Tibial artery (tissue), 4 donors: ENCODE measurements at regions not wholly inside any gene's neighbourhood (a gene's known extent, or its start where the extent isn't known, plus 50 kb on each side); places are given as distances from the start of the nearest gene placed in this dataset.

Source experiments
- DNase-seq, 2 donors: peaks; one replicate each; pipeline ENCODE4 v3.0.0-alpha.2; 2019
- H3K27ac ChIP-seq, 2 donors: fragments of 200-600 bp; sonication (generic) in 1 of 2; 1 replicate in 1 of 2; 2 replicates in 1 of 2; pipeline ENCODE4 v1.5.1; 2018 to 2019; ENCODE audit warnings: mild to moderate bottlenecking in 1 of 2
- H3K27me3 ChIP-seq, 2 donors: fragments of 200-600 bp; sonication (generic) in 1 of 2; one replicate each; pipeline versions ENCODE4 v1.5.1 to v1.6.0; 2016 to 2019
- H3K36me3 ChIP-seq, 3 donors: fragments of 200-600 bp; sonication (generic) in 2 of 3; one replicate each; pipeline ENCODE4 v1.5.1; 2016 to 2019; ENCODE audit warnings: mild to moderate bottlenecking in 2 of 3
- H3K4me1 ChIP-seq, 4 donors: fragments of 200-600 bp; sonication (generic) in 2 of 4; 1 replicate in 3 of 4; 2 replicates in 1 of 4; pipeline ENCODE4 v1.5.1; 2016 to 2019
- H3K4me3 ChIP-seq, 2 donors: fragments of 200-600 bp; sonication (generic) in 1 of 2; 1 replicate in 1 of 2; 2 replicates in 1 of 2; pipeline ENCODE4 v1.5.1; 2018 to 2019; ENCODE audit warnings: mild to moderate bottlenecking in 2 of 2
- H3K9me3 ChIP-seq, 3 donors: fragments of 200-600 bp; sonication (generic) in 1 of 3; one replicate each; pipeline ENCODE4 v1.5.1; 2016 to 2019
- CTCF ChIP-seq, 2 experiments: fragments of 200-600 bp in 1 of 2; fragments of 450-650 bp in 1 of 2; IDR thresholded peaks; one replicate each; pipeline ENCODE4 v1.5.1; 2017 to 2019; ENCODE audit warnings: antibody characterized with exemption in 2 of 2, mild to moderate bottlenecking in 1 of 2, moderate library complexity in 1 of 2
- intact Hi-C: fragments of 100-400 bp; cut with DNase I; formaldehyde crosslinking; loops from one replicate; pipeline ENCODE4 v1.15.0; 2023; ENCODE audit warnings: low total_unique reads

DNA sequence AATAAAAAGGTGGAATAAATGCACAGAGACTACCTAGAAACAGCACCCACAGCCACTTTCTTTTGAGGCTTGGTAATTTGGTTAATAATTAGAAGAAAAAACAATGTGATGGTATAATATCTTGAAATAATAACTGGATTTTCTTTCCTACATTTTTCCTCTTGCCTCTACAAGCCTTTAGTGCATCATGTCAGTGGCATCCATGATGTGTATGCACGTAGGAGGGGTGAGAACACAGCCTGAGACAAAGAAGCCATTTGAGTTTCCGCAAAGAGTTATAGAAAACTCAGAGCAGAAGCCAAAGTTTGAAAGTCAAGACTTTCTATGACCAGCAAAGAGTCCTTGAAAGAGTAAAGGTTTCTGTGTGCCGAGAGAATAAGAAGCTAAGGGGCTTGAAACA lies 461.3 kb downstream of the BCOR start:
- H3K27ac ChIP-seq, result no peak overlapping the region
- H3K27me3 ChIP-seq, result no peaks in the 10 kb centered on the region
- no peak overlapping the region for H3K4me3 ChIP-seq
- no peak for TF ChIP-seq CTCF (IDR thresholded peaks at IDR 0.05)
- no peaks in the 10 kb centered on the region for H3K36me3 ChIP-seq
- H3K9me3 ChIP-seq, result no peaks in the 10 kb centered on the region
- DNase-seq, result no peak
- no peaks in the 10 kb centered on the region for H3K4me1 ChIP-seq
- intact Hi-C loops, result no loop called here

- TF ChIP-seq CTCF (IDR thresholded peaks at IDR 0.05), result no peak
- H3K27me3 ChIP-seq, result no peaks in the 10 kb centered on the region
- no peak overlapping the region for H3K4me3 ChIP-seq
- intact Hi-C loops, result no loop called here
- H3K36me3 ChIP-seq, result no peaks in the 10 kb centered on the region
- peaks cover 0 to 15% (median 0%) of the 10 kb centered on the region in 4 donors for H3K4me1 ChIP-seq
- no peak for DNase-seq
- H3K9me3 ChIP-seq, result no peaks in the 10 kb centered on the region
- H3K27ac ChIP-seq, result no peak overlapping the region
Measured at GRCh38 chrX:39638526-39638925, 459.2 kb downstream of the BCOR start.

- intact Hi-C loops, result no loop called here
- DNase-seq, result no peak
- Histone ChIP-seq H3K27me3 (no peaks in the 10 kb centered on the region), H3K4me3 (no peak overlapping the region), H3K4me1 (peaks cover 0 to 22% (median 1%) of the 10 kb centered on the region in 4 donors), H3K36me3 (no peaks in the 10 kb centered on the region), H3K27ac (no peak overlapping the region), H3K9me3 (no peaks in the 10 kb centered on the region)
- no peak for TF ChIP-seq CTCF (IDR thresholded peaks at IDR 0.05)
Measured at GRCh38 chrX:39639871-39640270, 457.9 kb downstream of the BCOR start.

DNA sequence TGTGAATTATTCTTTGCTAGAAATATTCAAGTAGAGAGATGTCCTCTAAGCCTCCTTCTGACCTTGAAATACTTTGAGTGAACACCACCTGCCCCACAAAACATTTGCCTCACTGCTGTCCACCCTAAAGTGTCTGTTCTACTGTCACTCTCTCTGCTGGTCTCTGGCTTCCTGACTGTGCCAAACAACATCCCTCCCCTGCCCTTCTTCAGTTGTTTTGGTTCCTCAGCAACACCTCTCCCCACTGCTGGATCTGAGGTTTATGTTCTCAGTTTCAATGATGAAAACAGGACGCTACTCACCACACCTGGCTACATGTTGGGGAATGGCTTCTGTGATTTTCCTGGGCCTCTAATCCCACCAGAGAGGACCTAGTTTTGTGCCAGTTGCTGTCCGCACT lies 456.9 kb downstream of the BCOR start:
- intact Hi-C loops, result no loop called here
- H3K4me1 ChIP-seq, result peaks cover 0 to 30% (median 1%) of the 10 kb centered on the region in 4 donors
- no peak overlapping the region for H3K4me3 ChIP-seq
- no peak overlapping the region for H3K27ac ChIP-seq
- DNase-seq, result no peak
- no peaks in the 10 kb centered on the region for H3K27me3 ChIP-seq
- no peak for TF ChIP-seq CTCF (IDR thresholded peaks at IDR 0.05)
- H3K9me3 ChIP-seq, result no peaks in the 10 kb centered on the region
- H3K36me3 ChIP-seq, result no peaks in the 10 kb centered on the region

- TF ChIP-seq CTCF (IDR thresholded peaks at IDR 0.05), result no peak
- peaks cover 0 to 32% (median 1%) of the 10 kb centered on the region in 4 donors for H3K4me1 ChIP-seq
- no peaks in the 10 kb centered on the region for H3K36me3 ChIP-seq
- DNase-seq, result no peak
- H3K9me3 ChIP-seq, result peaks cover 0 to 5% (median 0%) of the 10 kb centered on the region in 3 donors
- intact Hi-C loops, result no loop called here
- no peaks in the 10 kb centered on the region for H3K27me3 ChIP-seq
- peak overlapping the region in 1 of 2 donors; percentile 22 for H3K27ac ChIP-seq
- no peak overlapping the region for H3K4me3 ChIP-seq
Measured at GRCh38 chrX:39642071-39642470, 455.7 kb downstream of the BCOR start.

DNA sequence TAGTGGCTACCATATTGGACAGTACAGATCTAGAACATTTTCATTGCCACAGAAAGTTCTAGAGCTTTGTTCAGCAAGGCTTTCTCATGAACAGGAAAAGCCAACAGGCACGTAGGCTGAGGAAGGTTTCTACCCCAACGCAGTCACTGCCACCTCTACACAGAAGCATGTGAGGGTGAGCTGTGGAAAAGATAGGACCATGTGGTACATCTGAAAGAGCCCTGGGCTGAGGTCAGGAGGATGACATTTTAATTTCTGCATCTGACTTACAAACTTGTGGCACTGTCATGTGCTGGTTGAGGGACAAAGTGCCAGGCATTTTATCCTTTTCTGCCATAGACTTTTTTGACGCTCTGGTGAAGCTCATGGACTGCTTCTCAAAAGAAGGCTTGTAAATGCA lies 454.2 kb downstream of the BCOR start:
- intact Hi-C loops, result no loop called here
- H3K4me3 ChIP-seq, result no peak overlapping the region
- no peak for TF ChIP-seq CTCF (IDR thresholded peaks at IDR 0.05)
- H3K27me3 ChIP-seq, result no peaks in the 10 kb centered on the region
- peaks cover 0 to 5% (median 0%) of the 10 kb centered on the region in 3 donors for H3K9me3 ChIP-seq
- no peak overlapping the region for H3K27ac ChIP-seq
- H3K4me1 ChIP-seq, result peaks cover 0 to 32% (median 1%) of the 10 kb centered on the region in 4 donors
- H3K36me3 ChIP-seq, result no peaks in the 10 kb centered on the region
- DNase-seq, result no peak
